Panc1 (cell line): ENCODE measurements at regions not wholly inside any gene's neighbourhood (a gene's known extent, or its start where the extent isn't known, plus 50 kb on each side); places are given as distances from the start of the nearest gene placed in this dataset.

Experiments used
- ATAC-seq: fragments of 200-7000 bp; cut with Tn5 transposase; 2 replicates; pipeline ENCODE4 v1.9.1; 2020; ENCODE audit warnings: mild to moderate bottlenecking, moderate library complexity
- BruUV-seq: library from RNA; stranded (reverse); fragments of 400-500 nt; replicated peaks from 2 replicates; lab custom pipeline; 2021; lab: Mats Ljungman, UMichigan
- CTCF ChIA-PET: fragments of 300-600 bp; sonication (Branson Sonifier 250); formaldehyde crosslinking; loops from one replicate; lab custom pipeline; 2022; ENCODE audit warnings: antibody characterized with exemption; lab: Charles Lee
- POLR2A ChIA-PET: fragments of 300-600 bp; sonication (Branson Sonifier 250); formaldehyde crosslinking; loops from one replicate; lab custom pipeline; 2022; ENCODE audit warnings: antibody characterized with exemption; lab: Charles Lee
- DNase-seq: peaks from one replicate; pipeline ENCODE4 v3.0.0-alpha.2; 2010; ENCODE audit warnings: low read depth, low spot score
- H3K27ac ChIP-seq: 2 replicates; pipeline ENCODE4 v1.5.1; 2011; ENCODE audit warnings: mild to moderate bottlenecking, low read length, inconsistent platforms
- H3K27me3 ChIP-seq: fragments of 200-500 bp; sonication (Bioruptor generic); 2 replicates; pipeline ENCODE4 v1.6.0; 2014; ENCODE audit warnings: low read length, inconsistent platforms; ENCODE audit not compliant: control insufficient read depth, insufficient read depth
- H3K36me3 ChIP-seq: fragments of 200-500 bp; sonication (Bioruptor generic); 2 replicates; pipeline ENCODE4 v1.5.1; 2014; ENCODE audit warnings: inconsistent platforms, mild to moderate bottlenecking, low read length, moderate library complexity; ENCODE audit not compliant: control insufficient read depth, insufficient read depth
- H3K4me1 ChIP-seq: 2 replicates; pipeline ENCODE4 v1.5.1; 2011; ENCODE audit warnings: inconsistent platforms, mild to moderate bottlenecking, low read length, moderate library complexity; ENCODE audit not compliant: control insufficient read depth, insufficient read depth
- H3K4me3 ChIP-seq, 2 experiments: 2 replicates each; pipeline ENCODE4 v1.5.1; 2011 to 2012; ENCODE audit warnings: low read depth in 2 of 2, low read length in 2 of 2, mild to moderate bottlenecking in 2 of 2, inconsistent platforms in 1 of 2, moderate library complexity in 1 of 2
- H3K9me3 ChIP-seq: fragments of 200-500 bp; sonication (Bioruptor generic); 2 replicates; pipeline ENCODE4 v1.5.1; 2014; ENCODE audit warnings: low read depth, mild to moderate bottlenecking, inconsistent platforms, low read length, moderate library complexity; ENCODE audit not compliant: control insufficient read depth, insufficient read depth
- CTCF ChIP-seq: fragments of 450-650 bp; IDR thresholded peaks from 2 replicates; pipeline ENCODE4 v1.5.1; 2017; ENCODE audit warnings: mild to moderate bottlenecking
- POLR2AphosphoS5 ChIP-seq: IDR thresholded peaks from 2 replicates; pipeline ENCODE4 v1.6.1; 2012; ENCODE audit warnings: mild to moderate bottlenecking, low read depth, low read length, moderate library complexity
- REST ChIP-seq, 2 experiments: IDR thresholded peaks; 2 replicates each; pipeline ENCODE4 v1.6.1; 2011 to 2012; ENCODE audit warnings: low read depth in 2 of 2, control low read depth in 1 of 2, low read length in 1 of 2, mild to moderate bottlenecking in 1 of 2, moderate library complexity in 1 of 2; ENCODE audit not compliant: insufficient read depth in 1 of 2
- SIN3A ChIP-seq: IDR thresholded peaks from 2 replicates; pipeline ENCODE4 v1.6.1; 2012; ENCODE audit warnings: low read depth, mild to moderate bottlenecking, low read length, moderate library complexity, borderline replicate concordance; ENCODE audit not compliant: insufficient read depth
- TCF7L2 ChIP-seq: IDR thresholded peaks from 2 replicates; pipeline ENCODE4 v1.6.1; 2011; ENCODE audit warnings: mild to moderate bottlenecking, low read depth, low read length, inconsistent platforms
- in situ Hi-C: cut with HindIII; loops from 2 replicates; pipeline ENCODE4 v1.10.0; 2016; ENCODE audit warnings: low sequenced_read_pairs, low pct_unique_long_range_greater_than_20kb
- intact Hi-C: fragments of 100-400 bp; cut with micrococcal nuclease; formaldehyde crosslinking; loops from one replicate; pipeline ENCODE4 v1.10.0; 2022; ENCODE audit not compliant: unreplicated experiment

GRCh38 chr13:56718791-56719190 lies 421.9 kb upstream of the PRR20A start:
- no peaks in the 10 kb centered on the region for H3K9me3 ChIP-seq
- CTCF ChIA-PET: no interaction called here
- no peak overlapping the region for H3K27ac ChIP-seq
- ATAC-seq (no peak), DNase-seq (no peak)
- intact Hi-C loops (no loop called here), in situ Hi-C loops (no loop called here)
- H3K4me1 ChIP-seq: no peaks in the 10 kb centered on the region
- no TSS peak for BruUV-seq
- H3K36me3 ChIP-seq: no peaks in the 10 kb centered on the region
- no peaks in the 10 kb centered on the region for H3K27me3 ChIP-seq
- TF ChIP-seq POLR2AphosphoS5 (no peak), TCF7L2 (no peak), CTCF (no peak), SIN3A (no peak), REST (IDR thresholded peaks at IDR 0.05; ENCODE audit: insufficient read depth in 1 of 2, low read depth in 2 of 2, low read length in 1 of 2) (no peak)
- POLR2A ChIA-PET: no interaction called here
- H3K4me3 ChIP-seq: no peak overlapping the region

GRCh38 chr13:56720841-56721240 lies 419.9 kb upstream of the PRR20A start:
- in situ Hi-C loops: no loop called here
- CTCF ChIA-PET: no interaction called here
- no peaks in the 10 kb centered on the region for H3K9me3 ChIP-seq
- TF ChIP-seq POLR2AphosphoS5 (no peak), CTCF (no peak), TCF7L2 (no peak), REST (IDR thresholded peaks at IDR 0.05; ENCODE audit: insufficient read depth in 1 of 2, low read depth in 2 of 2, low read length in 1 of 2) (no peak), SIN3A (no peak)
- no peaks in the 10 kb centered on the region for H3K27me3 ChIP-seq
- no peaks in the 10 kb centered on the region for H3K36me3 ChIP-seq
- POLR2A ChIA-PET: no interaction called here
- ATAC-seq: no peak
- no peak overlapping the region for H3K4me3 ChIP-seq
- BruUV-seq: no TSS peak
- no peak for DNase-seq
- intact Hi-C loops: no loop called here
- no peaks in the 10 kb centered on the region for H3K4me1 ChIP-seq
- H3K27ac ChIP-seq: no peak overlapping the region
